Activated CD4-positive, alpha-beta T cell treated with anti-CD3 and anti-CD28 coated beads, Interleukin-2, amount 10 ng/mL, durations not matched to agents 7 days and 5 days (primary cell): ENCODE measurements at regions not wholly inside any gene's neighbourhood (a gene's known extent, or its start where the extent isn't known, plus 50 kb on each side); places are given as distances from the start of the nearest gene placed in this dataset.

Experiments used
- CTCF ChIA-PET: fragments of 350-600 bp; sonication (Branson Sonifier 250); formaldehyde crosslinking; loops from one replicate; lab custom pipeline; 2021; ENCODE audit warnings: antibody characterized with exemption; lab: Charles Lee
- POLR2A ChIA-PET: fragments of 350-600 bp; sonication (Branson Sonifier 250); formaldehyde crosslinking; loops from one replicate; lab custom pipeline; 2021; ENCODE audit warnings: antibody characterized with exemption; lab: Charles Lee
- DNase-seq: peaks from one replicate; pipeline ENCODE4 v3.0.0-alpha.2; 2020
- H3K27ac Mint-ChIP-seq: one replicate; pipeline ENCODE4 v1.8.0; 2021; ENCODE audit warnings: mild to moderate bottlenecking, moderate library complexity, mixed read lengths
- H3K27me3 Mint-ChIP-seq: one replicate; pipeline ENCODE4 v1.8.0; 2021; ENCODE audit warnings: mixed read lengths
- H3K36me3 Mint-ChIP-seq: one replicate; pipeline ENCODE4 v1.8.0; 2021; ENCODE audit warnings: low read depth, mixed read lengths
- H3K4me1 Mint-ChIP-seq: one replicate; pipeline ENCODE4 v1.8.0; 2021; ENCODE audit warnings: mixed read lengths
- H3K4me3 Mint-ChIP-seq: one replicate; pipeline ENCODE4 v1.8.0; 2021; ENCODE audit warnings: mild to moderate bottlenecking, moderate library complexity, mixed read lengths
- H3K9me3 Mint-ChIP-seq: one replicate; pipeline ENCODE4 v1.8.0; 2021; ENCODE audit warnings: mixed read lengths

GRCh38 chr12:25725470-25725869 is 172.4 kb upstream of the LMNTD1 start:
- H3K36me3 Mint-ChIP-seq: no peaks in the 10 kb centered on the region
- CTCF ChIA-PET: no interaction called here
- no peaks in the 10 kb centered on the region for H3K27me3 Mint-ChIP-seq
- no peak overlapping the region for H3K4me3 Mint-ChIP-seq
- no peak for DNase-seq
- peaks cover 2% of the 10 kb centered on the region for H3K9me3 Mint-ChIP-seq
- POLR2A ChIA-PET: no interaction called here
- no peak overlapping the region for H3K27ac Mint-ChIP-seq
- no peaks in the 10 kb centered on the region for H3K4me1 Mint-ChIP-seq

DNA sequence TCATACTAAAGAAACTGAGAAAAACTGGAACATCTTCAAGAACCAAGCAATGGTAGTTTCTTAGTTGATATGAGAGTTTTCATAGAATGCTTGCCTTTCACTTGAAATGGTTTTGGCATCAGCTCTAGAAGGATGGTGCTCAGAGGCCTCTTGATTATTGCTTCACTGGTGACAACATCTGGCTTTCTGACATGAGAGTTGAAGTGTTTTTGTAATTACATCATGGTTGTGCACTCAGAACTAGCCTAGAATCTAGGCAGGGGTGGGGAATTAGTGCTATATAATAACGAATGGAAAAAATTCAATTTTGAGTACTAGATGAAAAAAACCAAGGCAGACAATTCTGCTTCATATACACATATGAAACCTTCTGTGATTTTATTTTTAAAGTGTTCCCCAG is 172.8 kb upstream of the LMNTD1 start:
- H3K27ac Mint-ChIP-seq: no peak overlapping the region
- H3K27me3 Mint-ChIP-seq: no peaks in the 10 kb centered on the region
- POLR2A ChIA-PET: no interaction called here
- CTCF ChIA-PET: no interaction called here
- H3K36me3 Mint-ChIP-seq: no peaks in the 10 kb centered on the region
- no peak overlapping the region for H3K4me3 Mint-ChIP-seq
- DNase-seq: no peak
- no peaks in the 10 kb centered on the region for H3K4me1 Mint-ChIP-seq
- peaks cover 2% of the 10 kb centered on the region for H3K9me3 Mint-ChIP-seq

DNA sequence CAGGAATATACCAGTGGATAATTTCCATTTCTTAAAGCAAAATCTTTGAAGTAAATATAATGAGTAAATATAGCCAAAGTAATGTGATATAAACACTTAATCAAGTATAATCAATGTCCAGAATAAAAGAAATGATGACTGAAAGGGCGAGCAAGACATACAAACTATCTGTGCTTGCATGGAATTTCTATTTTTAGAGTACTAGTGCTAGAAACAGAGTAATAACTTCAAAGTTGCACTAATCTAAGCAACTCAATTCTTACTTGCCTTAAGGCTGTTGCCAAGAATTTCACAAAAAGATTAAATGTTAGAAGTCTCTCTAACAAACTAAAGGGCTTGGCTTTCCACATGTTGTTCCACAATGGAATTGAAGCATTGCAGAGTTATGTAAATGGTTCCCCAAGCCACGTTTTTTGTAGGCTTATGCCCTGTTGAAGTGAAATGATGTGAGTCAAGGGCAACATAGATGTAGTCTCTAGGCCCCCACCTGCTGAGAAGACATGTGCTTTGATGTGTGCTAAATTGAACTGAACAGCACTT is 175.0 kb upstream of the LMNTD1 start:
- DNase-seq: no peak
- no peak overlapping the region for H3K4me3 Mint-ChIP-seq
- POLR2A ChIA-PET: no interaction called here
- no peaks in the 10 kb centered on the region for H3K27me3 Mint-ChIP-seq
- H3K27ac Mint-ChIP-seq: no peak overlapping the region
- H3K36me3 Mint-ChIP-seq: no peaks in the 10 kb centered on the region
- no peaks in the 10 kb centered on the region for H3K4me1 Mint-ChIP-seq
- CTCF ChIA-PET: no interaction called here
- peaks cover 2% of the 10 kb centered on the region for H3K9me3 Mint-ChIP-seq

- ChIA-PET CTCF (no interaction called here), POLR2A (no interaction called here)
These were observed 177.6 kb upstream of the LMNTD1 start for GRCh38 chr12:25730489-25731349.

DNA sequence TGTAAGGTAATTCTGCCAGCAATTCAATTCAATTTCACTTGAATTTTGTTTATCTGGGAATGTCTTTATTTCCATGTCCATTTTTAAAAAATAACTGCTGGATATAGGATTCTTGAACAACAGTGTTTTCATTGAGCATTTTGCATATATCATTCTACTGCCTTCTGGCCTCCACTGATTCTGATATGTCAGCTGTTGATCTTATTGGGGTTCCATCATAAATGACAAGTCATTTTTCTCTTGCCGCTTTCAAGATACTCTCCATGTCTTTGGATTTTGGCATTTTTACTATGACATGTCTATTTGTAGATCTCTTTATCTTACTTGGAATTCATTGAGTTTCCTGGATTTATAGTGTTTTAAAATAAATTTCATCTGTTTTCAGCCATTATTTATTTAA is 180.5 kb upstream of the LMNTD1 start:
- Mint-ChIP-seq H3K27ac (no peak overlapping the region), H3K9me3 (peaks cover 6% of the 10 kb centered on the region), H3K4me1 (no peaks in the 10 kb centered on the region), H3K36me3 (no peaks in the 10 kb centered on the region), H3K4me3 (no peak overlapping the region), H3K27me3 (no peaks in the 10 kb centered on the region)
- POLR2A ChIA-PET: no interaction called here
- DNase-seq: no peak
- CTCF ChIA-PET: no interaction called here

More at GRCh38 chr12:25730489-25731349, 177.6 kb upstream of the LMNTD1 start:
- no peak overlapping the region for H3K27ac Mint-ChIP-seq
- H3K9me3 Mint-ChIP-seq: peaks cover 2% of the 10 kb centered on the region
- H3K4me3 Mint-ChIP-seq: no peak overlapping the region
- DNase-seq: no peak
- no peaks in the 10 kb centered on the region for H3K27me3 Mint-ChIP-seq
- H3K36me3 Mint-ChIP-seq: no peaks in the 10 kb centered on the region
- no peaks in the 10 kb centered on the region for H3K4me1 Mint-ChIP-seq

GRCh38 chr12:25734529-25735180 is 181.6 kb upstream of the LMNTD1 start:
- Mint-ChIP-seq H3K9me3 (peaks cover 6% of the 10 kb centered on the region), H3K4me1 (no peaks in the 10 kb centered on the region), H3K4me3 (no peak overlapping the region), H3K27me3 (no peaks in the 10 kb centered on the region), H3K27ac (no peak overlapping the region), H3K36me3 (no peaks in the 10 kb centered on the region)
- CTCF ChIA-PET: no interaction called here
- POLR2A ChIA-PET: no interaction called here
- no peak for DNase-seq

GRCh38 chr12:25740617-25741016 is 187.5 kb upstream of the LMNTD1 start:
- H3K27ac Mint-ChIP-seq: no peak overlapping the region
- CTCF ChIA-PET: no interaction called here
- DNase-seq: no peak
- no peak overlapping the region for H3K4me3 Mint-ChIP-seq
- H3K9me3 Mint-ChIP-seq: peaks cover 3% of the 10 kb centered on the region
- H3K4me1 Mint-ChIP-seq: no peaks in the 10 kb centered on the region
- no peaks in the 10 kb centered on the region for H3K27me3 Mint-ChIP-seq
- POLR2A ChIA-PET: no interaction called here
- no peaks in the 10 kb centered on the region for H3K36me3 Mint-ChIP-seq

DNA sequence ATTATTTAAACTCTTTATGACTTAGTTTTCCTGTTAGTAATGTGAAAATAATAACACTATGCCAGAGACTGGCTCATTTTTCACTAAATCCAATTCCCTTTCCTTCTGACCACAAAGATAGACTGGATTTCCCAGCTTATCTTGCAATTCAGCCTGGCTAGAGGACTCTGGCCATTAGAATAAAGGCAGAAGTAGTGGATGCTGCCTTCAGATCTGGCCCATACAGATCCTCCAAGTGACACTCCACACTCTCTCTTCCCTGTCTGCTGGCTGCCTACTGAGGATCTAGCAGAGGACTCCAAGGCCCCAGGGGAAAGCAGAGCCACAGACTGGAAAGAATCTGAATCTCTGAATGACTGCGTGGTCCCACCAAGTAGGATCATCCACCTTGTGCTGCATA is 188.8 kb upstream of the LMNTD1 start:
- Mint-ChIP-seq H3K36me3 (no peaks in the 10 kb centered on the region), H3K27me3 (no peaks in the 10 kb centered on the region), H3K4me1 (no peaks in the 10 kb centered on the region), H3K9me3 (peaks cover 3% of the 10 kb centered on the region), H3K27ac (no peak overlapping the region), H3K4me3 (no peak overlapping the region)
- DNase-seq: no peak
- CTCF ChIA-PET: no interaction called here
- POLR2A ChIA-PET: no interaction called here

DNA sequence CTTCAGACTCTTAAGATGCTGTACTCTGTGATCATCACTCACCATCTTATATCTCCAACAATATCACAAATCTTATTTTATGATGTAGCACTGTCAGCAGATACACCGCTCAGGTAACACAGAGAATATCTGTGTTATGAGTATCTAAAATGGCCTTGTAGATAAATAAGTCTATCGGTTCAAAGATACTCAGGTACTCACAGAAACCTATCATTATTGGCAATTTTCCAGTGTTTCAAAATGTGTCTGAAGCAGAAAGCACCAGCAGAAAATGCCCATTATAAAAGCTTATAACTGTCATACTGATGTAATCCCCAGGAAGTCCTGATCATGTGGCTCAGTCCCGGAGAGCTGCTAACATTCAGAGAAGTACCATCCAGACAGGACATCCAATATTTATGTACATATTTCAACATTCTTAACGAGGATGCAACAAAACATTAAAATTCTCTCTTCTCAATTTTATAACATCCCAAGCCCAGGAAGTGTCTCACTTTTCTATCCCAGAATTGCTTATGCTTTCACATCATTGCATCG is 190.7 kb upstream of the LMNTD1 start:
- CTCF ChIA-PET: interaction anchor here (1.3 kb wide), 1 partner anchor 9 kb away, joined by 3 read pairs; no protein-coding TSS in a partner anchor
- no peak overlapping the region for H3K27ac Mint-ChIP-seq
- no peak for DNase-seq
- no peak overlapping the region for H3K4me3 Mint-ChIP-seq
- no peaks in the 10 kb centered on the region for H3K4me1 Mint-ChIP-seq
- peaks cover under 1% of the 10 kb centered on the region for H3K27me3 Mint-ChIP-seq
- POLR2A ChIA-PET: no interaction called here
- H3K9me3 Mint-ChIP-seq: no peaks in the 10 kb centered on the region
- no peaks in the 10 kb centered on the region for H3K36me3 Mint-ChIP-seq

- H3K4me1 Mint-ChIP-seq: no peaks in the 10 kb centered on the region
- H3K4me3 Mint-ChIP-seq: no peak overlapping the region
- ChIA-PET POLR2A (no interaction called here), CTCF (no interaction called here)
- no peaks in the 10 kb centered on the region for H3K9me3 Mint-ChIP-seq
- peaks cover 2% of the 10 kb centered on the region for H3K27me3 Mint-ChIP-seq
- no peak overlapping the region for H3K27ac Mint-ChIP-seq
- H3K36me3 Mint-ChIP-seq: no peaks in the 10 kb centered on the region
- DNase-seq: no peak
These were observed 191.2 kb upstream of the LMNTD1 start for GRCh38 chr12:25744313-25744712.

DNA sequence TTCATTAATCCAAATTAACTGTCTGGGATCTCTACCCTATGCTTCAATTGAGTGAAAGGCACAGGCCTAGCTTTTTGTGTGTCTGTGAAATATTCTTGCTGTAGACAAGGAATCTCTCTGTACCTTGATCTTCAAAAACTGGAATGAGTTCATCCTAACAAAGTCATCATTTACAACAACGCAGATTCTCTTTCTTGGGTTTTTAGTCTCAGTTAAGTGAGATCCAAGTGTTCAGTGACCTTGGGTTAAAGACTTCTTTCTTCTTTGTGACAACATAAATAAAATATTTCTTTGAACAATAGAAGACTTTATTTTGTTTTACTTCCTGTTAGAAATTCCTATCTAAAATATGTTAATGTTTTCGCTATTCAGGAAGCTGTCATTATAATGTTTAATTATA is 192.2 kb upstream of the LMNTD1 start:
- Mint-ChIP-seq H3K9me3 (no peaks in the 10 kb centered on the region), H3K27ac (no peak overlapping the region), H3K4me1 (no peaks in the 10 kb centered on the region), H3K4me3 (no peak overlapping the region), H3K27me3 (peaks cover 2% of the 10 kb centered on the region), H3K36me3 (no peaks in the 10 kb centered on the region)
- ChIA-PET POLR2A (no interaction called here), CTCF (no interaction called here)
- no peak for DNase-seq

GRCh38 chr12:25746131-25746530 is 193.0 kb upstream of the LMNTD1 start:
- Mint-ChIP-seq H3K4me1 (no peaks in the 10 kb centered on the region), H3K9me3 (no peaks in the 10 kb centered on the region), H3K27me3 (peaks cover 2% of the 10 kb centered on the region), H3K4me3 (no peak overlapping the region), H3K27ac (no peak overlapping the region), H3K36me3 (no peaks in the 10 kb centered on the region)
- no peak for DNase-seq
- ChIA-PET CTCF (no interaction called here), POLR2A (no interaction called here)

DNA sequence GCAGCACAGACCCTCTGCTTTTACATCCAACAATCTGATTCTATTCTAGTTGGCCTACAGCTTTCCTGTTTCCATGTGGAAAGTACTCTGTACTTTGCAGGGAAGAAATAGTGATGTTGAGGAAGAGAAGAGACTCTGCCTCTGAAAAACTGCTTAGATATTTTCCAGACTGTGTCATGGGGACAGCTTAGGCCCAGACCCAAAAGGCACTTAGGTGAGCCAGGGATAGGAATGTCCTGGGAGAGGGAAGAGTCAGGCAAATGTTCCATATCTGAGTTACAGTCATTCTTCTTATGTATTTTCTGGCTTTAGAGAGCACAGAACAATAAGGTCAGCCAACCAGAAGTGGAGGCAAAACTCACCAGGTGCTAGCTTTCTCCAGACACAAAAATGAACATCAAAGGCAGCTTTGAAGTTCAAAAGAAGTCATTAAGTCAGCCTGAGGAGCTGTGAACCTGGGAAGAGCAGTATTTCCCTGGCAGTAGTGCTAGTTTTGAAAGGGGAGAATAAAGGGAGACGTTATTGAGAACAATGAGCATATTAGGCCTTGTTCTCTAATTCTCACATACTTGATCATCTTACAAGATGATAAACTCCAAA is 199.7 kb upstream of the LMNTD1 start:
- Mint-ChIP-seq H3K4me3 (no peak overlapping the region), H3K27ac (no peak overlapping the region), H3K4me1 (no peaks in the 10 kb centered on the region), H3K9me3 (no peaks in the 10 kb centered on the region), H3K36me3 (no peaks in the 10 kb centered on the region), H3K27me3 (peaks cover 2% of the 10 kb centered on the region)
- POLR2A ChIA-PET: no interaction called here
- DNase-seq: no peak
- CTCF ChIA-PET: interaction anchor here (1.4 kb wide), 1 partner anchor 10 kb away, joined by 3 read pairs; no protein-coding TSS in a partner anchor
